Activated T-helper 1 cell treated with Interleukin-2 at 50 U/mL for 16 hours (primary cell): ENCODE measurements at regions not wholly inside any gene's neighbourhood (a gene's known extent, or its start where the extent isn't known, plus 50 kb on each side); places are given as distances from the start of the nearest gene placed in this dataset.

Experiments
- DNase-seq: peaks from one replicate; pipeline ENCODE4 v3.0.0-alpha.2; 2020; ENCODE audit warnings: low read depth

- DNase-seq: no peak
Observed at GRCh38 chr14:104277416-104278213, 139.2 kb downstream of the KIF26A start.

DNA sequence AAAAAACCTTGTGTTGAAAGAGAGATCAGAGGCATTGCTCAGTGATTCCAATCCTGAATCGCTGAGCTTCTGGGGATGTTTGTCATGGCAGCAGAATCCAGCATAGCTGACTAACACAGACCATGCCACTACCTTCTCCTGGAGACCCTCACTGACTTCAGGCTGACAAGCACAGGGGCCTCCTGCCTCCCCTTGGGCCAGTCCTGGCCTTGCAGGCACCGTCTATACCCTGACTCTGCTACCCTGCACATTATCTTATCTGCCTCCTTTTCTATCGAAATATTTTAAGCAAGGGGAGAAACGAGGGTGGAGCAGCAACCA lies 139.8 kb downstream of the KIF26A start:
- no peak for DNase-seq

- no peak for DNase-seq
Observed at GRCh38 chr14:104280085-104280901, 141.9 kb downstream of the KIF26A start.

DNA sequence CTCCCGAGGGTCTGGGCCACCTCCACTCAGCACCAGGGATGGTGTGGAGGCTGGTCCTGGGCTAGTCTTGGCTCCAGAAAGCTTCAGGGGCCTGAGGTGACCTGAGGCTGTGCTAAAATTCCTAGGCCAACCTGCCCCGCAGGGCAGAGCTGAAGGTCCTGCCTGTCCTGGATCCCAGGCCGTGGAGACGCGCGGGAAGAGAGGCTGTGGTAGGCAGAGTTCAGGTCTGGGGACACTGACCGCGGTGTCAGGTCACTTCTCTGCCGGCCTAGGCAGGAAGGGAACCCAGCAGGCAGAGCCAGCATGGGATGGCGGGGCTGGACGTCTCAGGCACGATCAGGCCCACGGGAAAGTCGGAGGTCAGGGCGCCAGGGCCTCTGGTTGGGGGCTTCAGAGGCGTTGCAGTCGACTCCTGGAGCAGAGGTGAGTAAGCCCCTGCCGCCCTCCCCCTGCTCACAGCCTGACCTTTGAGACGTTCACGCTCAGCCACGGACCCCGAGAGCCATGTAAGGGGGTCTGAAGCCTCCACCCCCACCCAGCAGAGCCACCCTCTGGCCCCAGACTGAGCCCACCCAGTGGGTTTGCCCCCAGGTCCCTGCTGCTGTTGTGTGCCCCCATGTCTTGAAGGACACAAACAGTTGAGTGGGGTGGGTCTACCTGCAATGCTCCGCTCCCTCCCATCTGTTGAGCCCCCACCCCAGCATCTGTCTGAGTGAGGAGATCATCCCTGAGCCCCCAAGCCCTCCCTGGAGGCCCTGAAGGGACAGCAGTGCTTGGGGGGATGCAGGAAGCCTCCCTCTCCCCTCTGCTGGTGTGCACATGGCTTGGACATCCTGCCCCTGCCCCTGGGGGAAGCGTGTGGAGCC lies 142.7 kb downstream of the KIF26A start:
- no peak for DNase-seq

DNA sequence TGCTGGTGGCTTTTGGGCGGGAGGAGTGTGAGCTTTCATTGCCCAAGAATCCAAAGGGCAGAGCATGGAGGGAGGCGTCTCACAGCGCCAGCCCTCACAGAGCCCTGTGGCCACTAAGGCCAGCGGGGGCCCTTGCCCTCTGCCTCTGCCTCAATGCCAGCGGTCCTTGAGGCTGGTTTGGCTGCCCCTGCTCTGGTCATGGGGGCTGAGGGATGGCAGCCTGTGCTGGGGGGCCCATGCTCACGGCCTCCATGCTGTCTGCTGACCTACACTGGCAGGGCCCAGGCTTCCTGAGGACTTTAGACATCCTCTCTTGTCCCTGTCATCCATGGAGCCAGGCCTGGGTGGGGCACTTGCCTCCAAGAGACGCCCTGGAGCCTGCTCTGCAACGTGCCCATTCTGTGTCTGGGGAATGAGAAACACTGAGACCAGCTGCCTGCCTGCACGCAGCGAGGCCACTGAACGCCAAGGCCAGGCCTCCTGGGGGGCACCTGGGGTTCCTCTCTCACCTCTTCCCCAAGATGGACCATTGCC lies 143.4 kb downstream of the KIF26A start:
- no peak for DNase-seq

DNA sequence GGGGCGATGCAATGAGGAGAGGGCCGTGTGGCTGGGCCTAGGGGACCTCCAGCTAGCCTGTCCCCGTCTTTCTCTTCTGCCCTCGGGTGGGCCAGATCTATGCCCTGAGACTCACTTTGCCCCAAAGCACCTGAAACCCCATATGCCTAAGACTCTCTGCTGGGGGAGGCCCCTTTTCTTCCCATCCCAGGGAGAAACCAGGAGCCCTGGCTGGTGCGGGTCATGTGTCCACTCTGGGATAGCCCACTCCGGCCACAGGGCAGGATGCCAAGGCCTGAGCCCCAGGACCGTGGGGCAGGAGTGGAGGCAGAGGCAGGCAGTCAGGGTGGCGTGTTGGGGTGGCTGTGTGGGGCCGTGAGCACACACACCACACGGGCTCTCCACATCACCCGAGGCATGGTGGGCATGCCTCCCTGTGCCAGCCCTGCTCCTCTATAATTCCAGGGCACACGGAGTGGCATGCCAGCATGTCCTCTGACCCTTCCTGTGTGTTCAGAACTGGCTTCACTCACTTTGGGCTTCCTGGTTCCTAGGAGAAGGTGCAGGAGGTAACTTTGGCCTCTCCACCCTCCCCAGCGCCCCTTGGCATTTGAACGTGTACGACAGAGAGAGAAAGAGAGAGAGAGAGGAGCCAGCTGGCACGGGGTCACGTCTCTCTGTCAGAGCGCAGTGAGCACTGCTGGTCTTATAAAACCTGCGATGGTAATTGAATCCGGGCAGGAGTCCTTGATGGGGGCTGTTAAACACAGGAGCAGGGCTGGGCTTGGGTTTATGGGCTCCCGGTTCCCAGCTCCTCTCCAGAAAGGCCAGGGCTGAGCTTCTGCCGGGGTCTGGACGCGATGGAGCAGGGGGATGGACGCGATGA lies 144.2 kb downstream of the KIF26A start:
- DNase-seq: no peak

DNA sequence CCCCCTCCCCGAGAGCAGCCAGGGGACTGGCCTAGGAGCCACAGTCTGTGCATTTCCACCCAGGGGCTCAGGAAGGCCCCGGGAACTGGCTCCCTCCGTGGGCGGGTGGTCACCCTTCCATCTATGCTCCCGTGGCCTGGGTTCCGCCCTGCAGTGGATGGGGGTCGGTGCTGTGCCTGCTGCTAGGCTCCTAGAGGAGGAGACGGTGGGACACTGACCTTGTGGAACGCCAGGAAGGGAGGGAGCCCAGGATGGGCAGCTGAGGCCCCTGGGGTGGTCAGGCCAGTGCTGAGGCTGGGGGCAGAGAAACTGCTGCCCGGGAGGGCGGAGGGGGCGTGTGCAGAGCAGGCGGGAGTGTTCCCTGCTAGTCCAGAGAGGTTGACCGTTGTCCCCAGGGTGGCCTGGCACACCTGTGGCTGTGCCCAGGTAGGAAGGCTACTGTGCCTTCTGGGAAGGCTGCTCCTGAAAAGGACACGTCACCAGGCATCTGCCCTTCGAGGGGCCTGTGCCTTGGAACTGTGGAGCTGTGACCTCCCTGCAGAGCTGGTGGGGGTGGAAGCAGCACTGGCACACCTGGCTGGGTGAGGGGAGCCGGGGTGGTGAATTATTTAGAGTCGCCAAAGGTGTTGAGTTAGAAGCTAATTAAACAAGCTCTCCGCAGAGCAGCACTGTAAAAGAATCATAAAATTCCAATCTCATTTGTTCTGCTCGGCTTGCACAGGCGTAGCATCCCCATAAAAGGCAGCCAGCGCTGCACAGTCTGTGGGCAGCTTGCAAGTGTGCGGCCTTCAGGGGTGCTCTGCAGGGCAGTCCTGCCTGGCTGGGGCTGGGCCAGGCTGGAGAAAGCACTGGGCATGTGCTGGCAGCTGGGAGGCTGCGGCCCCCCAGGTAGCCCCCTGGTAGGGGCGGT lies 145.1 kb downstream of the KIF26A start:
- DNase-seq: no peak

DNA sequence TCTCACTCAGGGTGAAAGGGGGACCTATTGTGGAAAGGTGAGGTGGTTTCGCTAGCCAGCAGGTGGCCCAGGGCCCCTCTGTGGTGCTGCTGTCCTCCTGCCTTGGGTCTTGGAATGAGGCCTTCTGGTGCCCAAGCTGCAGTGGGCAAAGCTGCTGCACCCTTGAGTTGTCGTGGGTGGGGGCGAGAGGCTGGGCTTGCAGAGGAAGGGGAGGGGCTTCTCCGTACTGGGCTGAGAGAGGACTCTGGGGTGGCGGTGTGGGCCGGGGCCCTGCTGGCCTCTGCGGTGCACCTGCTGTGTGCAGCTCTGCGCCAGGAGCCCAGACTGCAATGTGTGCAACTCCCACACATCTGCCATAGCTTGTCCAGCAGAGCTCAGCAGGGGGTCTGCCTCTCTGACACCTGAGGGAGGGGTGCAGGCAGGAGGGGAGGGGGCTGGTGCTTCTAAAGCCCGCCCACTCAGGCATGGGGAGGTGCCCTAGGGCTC lies 145.8 kb downstream of the KIF26A start:
- DNase-seq: no peak

- no peak for DNase-seq
Observed at GRCh38 chr14:104284636-104285507, 146.5 kb downstream of the KIF26A start.

GRCh38 chr14:104285508-104285840 lies 147.1 kb downstream of the KIF26A start:
- DNase-seq: no peak

GRCh38 chr14:104286086-104286485 lies 147.7 kb downstream of the KIF26A start:
- DNase-seq: no peak

DNA sequence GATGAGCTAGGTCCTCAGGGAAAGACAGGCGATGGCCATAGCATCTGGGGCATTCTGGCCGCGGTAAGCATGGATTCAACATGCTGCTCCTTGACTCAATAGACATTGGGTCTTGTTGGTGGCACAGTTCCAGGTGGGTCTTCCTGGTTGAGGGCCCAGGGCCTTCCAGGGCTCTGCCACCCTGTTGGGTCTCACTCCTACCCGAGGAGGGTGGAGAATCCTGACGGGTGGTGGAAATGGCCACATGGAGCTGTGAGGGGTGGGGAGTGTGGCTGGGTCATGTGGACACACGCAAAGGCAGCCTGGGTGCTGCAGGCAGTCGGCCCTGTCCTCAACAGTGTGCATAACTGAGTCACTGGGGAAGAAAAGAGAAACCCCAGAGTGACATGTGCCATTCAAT lies 148.1 kb downstream of the KIF26A start:
- no peak for DNase-seq

DNA sequence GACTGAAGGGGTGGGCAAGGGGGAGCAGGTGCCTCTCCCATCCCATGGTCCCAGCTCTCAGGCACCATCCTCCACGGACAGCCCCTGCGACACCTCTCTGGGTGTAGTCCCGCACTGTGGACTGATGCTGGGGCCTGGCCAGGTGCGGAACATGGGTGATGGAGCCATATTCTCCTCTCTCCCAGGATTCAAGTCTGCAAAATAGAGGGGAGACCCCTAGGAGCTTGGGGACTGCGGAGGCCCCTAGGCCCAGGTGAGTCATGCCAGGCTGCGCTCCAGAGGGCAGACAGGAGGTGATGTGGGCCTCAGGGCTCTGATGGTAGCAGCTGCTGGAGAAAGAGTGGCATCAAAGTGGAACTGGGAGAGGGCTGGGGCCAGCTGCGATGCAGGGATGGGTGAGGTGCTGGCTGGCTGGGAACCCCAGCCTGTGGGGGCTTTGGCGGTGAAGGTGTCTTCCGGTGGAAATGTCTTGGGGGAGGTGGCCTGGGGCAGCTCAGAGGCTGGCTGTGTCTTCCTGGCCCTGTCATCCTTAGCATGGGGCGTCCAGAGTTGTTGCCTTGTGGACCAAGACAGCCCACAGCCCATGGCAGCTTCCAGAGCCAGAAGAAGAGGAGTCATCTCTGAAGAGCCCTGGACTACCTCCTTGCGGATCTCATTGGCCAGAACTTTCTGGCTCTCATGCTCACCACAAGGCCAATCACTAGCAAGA lies 149.1 kb downstream of the KIF26A start:
- DNase-seq: no peak

DNA sequence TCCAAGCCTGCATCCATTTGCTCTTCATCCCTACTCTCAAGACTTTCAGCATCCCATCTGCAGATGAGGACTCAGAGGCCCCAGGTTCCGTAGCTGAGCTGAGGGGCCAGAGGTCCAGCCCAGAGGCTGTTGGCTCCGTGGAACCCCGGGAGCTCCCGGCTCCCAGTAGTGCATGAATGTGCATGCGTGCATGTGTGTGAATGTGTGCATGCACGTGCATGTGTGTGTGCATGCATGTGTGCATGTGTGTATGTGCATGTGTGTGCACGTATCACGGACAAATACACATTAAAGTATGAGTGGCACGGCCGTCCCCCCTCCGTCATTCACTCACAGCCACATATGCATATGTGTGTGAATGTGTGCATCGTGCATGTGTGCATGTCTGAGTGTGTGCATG lies 149.9 kb downstream of the KIF26A start:
- DNase-seq: no peak

GRCh38 chr14:104289507-104289906 lies 151.1 kb downstream of the KIF26A start:
- DNase-seq: no peak

DNA sequence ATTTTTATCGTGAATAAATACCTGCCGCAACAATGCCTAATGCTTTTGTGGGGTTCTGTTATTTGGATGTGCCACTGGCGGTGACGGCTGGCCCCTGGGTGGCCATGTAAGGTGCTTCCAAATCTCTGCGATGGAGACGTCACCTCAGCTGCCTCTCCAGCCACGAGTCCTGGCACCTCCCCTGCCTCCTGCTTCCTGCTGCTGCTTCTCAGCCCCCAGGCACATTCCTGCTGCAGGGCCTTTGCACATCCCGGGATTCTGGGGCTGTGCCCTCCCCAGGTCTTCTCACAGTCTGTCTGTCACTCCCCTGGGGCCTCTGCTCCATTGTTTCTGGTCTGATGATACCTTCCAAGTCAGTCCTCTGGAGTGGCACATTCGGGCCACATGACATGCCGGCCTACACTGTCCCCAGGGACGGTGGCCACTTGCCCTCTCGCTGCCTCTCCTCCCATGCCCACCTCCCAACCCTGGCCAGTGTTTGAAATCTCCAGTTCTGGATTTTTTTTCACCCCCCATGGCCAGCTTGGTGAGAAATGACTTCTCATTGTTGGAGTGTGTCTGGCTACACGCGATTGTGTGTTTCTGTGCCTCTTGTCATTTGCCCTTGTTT lies 151.8 kb downstream of the KIF26A start:
- DNase-seq: no peak

DNA sequence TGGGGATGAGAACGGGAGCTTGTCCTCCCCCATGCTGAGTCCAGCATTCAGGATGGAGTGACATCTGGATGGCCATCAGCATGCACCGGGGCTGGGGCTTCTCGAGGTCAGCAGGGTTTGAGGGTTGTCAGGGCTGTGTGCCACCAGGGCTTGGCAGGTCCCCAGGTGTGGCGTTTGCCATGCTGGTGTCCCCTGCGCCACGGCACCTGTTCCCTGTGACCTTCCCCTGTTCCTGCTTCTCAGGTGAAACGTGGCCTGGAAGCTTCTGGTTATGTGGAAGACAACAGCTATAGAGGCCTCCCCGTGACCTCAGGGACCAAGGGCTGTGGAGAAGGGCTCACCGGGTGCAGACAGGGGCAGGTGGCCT lies 152.4 kb downstream of the KIF26A start:
- DNase-seq: no peak
